ENCODE measurements at regions not wholly inside any gene's neighbourhood (a gene's known extent, or its start where the extent isn't known, plus 50 kb on each side); places are given as distances from the start of the nearest gene placed in this dataset.
"Not testable (repeated sequence)": the region's sequence is repeated elsewhere in the genome, so short reads cannot be mapped to it uniquely, and the experiment has no call there.

- DNase-seq: no peak
Observed at GRCh38 chr1:30100524-30100862, 622.9 kb downstream of the MATN1 start.

GRCh38 chr1:30099587-30100523 lies 623.5 kb downstream of the MATN1 start:
- DNase-seq: no peak

- DNase-seq: not testable (repeated sequence)
Observed at GRCh38 chr1:30097851-30098250, 625.5 kb downstream of the MATN1 start.

- no peak for DNase-seq
Observed at GRCh38 chr1:30095451-30096025, 627.8 kb downstream of the MATN1 start.

GRCh38 chr1:30095051-30095450 lies 628.3 kb downstream of the MATN1 start:
- DNase-seq: no peak

- no peak for DNase-seq
Observed at GRCh38 chr1:30092051-30092858, 631.1 kb downstream of the MATN1 start.

GRCh38 chr1:30090162-30090820 lies 633.1 kb downstream of the MATN1 start:
- no peak for DNase-seq

GRCh38 chr1:30089024-30089430 lies 634.4 kb downstream of the MATN1 start:
- DNase-seq: no peak

GRCh38 chr1:30088594-30088993 lies 634.8 kb downstream of the MATN1 start:
- no peak for DNase-seq

GRCh38 chr1:30087465-30087864 lies 635.9 kb downstream of the MATN1 start:
- DNase-seq: no peak

GRCh38 chr1:30085811-30086770 lies 637.3 kb downstream of the MATN1 start:
- no peak for DNase-seq

GRCh38 chr1:30084909-30085571 lies 638.3 kb downstream of the MATN1 start:
- DNase-seq: no peak

GRCh38 chr1:30083800-30084464 lies 639.5 kb downstream of the MATN1 start:
- DNase-seq: no peak

- no peak for DNase-seq
Observed at GRCh38 chr1:30081379-30082102, 641.8 kb downstream of the MATN1 start.

- DNase-seq: not testable (repeated sequence)
Observed at GRCh38 chr1:30075916-30076315, 647.5 kb downstream of the MATN1 start.

GRCh38 chr1:30068787-30069472 lies 654.5 kb downstream of the MATN1 start:
- DNase-seq: no peak

- DNase-seq: no peak
Observed at GRCh38 chr1:30064547-30064946, 658.8 kb downstream of the MATN1 start.

- no peak for DNase-seq
Observed at GRCh38 chr1:30063621-30064280, 659.6 kb downstream of the MATN1 start.

Measured in activated T-cell treated with anti-CD3 and anti-CD28 coated beads, Interleukin-2, amount 50 U/mL, for 1 hour (primary cell).